ENCODE measurements at regions not wholly inside any gene's neighbourhood (a gene's known extent, or its start where the extent isn't known, plus 50 kb on each side); places are given as distances from the start of the nearest gene placed in this dataset.

- no peak for DNase-seq
These were observed 250.6 kb upstream of the GPR26 start for GRCh38 chr10:123415523-123415922.

DNA sequence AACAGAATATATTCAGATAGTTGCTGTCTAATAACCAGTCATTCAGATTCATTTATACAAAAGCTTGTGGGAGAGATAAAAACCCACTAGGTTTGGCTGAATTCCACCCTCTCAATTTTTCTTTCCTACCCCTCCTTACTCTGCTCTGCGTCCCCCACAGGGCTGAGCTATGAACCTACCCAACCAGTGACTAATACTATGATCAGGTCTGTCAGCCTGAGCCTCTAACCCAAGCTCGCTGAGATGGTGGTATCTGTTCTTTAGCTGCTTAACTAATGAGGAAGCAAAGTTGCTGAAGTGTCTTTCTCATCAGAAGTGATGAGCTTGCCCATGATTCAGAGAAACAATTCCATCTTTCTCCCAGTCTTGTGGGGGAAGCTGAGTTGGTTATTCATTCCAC lies 248.7 kb upstream of the GPR26 start:
- no peak for DNase-seq

DNA sequence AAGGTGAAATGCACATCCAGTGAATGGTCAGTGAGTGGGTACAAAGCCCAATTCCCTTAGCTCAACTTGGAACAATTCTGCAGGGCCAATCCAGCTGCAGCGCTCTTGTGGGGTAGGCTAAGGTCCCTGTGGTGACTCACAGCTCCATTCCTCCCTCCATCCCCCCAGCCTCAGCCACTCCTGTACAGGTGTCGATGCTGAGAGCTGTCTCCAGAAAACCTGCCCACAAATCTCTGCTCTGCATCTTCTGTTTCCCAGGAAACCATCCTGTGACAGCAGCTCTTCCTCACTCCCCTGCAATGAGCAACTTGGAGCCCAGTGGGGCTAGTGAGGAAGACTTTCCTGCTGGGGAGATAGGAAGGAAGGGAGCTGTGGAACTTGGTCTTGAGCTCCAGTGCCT lies 244.7 kb upstream of the GPR26 start:
- DNase-seq, result no peak

DNA sequence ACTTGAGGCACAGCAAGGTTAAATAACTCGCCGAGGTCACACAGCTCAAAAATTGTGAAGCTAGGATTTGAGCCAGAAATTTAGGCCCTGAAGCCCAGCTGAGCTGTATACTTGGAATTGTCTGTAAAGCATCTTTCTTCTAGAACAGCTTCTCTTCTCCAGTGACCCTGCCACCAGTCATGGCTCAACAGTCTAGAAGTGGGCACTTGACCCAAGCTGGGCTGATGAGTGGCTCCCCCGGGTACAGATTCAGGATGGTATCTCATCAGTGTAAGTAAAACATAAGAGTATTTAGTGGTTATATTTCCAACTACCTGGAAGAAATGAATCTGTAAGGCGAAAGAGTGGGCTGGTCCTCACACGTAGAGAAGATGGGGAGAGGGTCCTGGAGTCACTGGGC lies 243.9 kb upstream of the GPR26 start:
- no peak for DNase-seq

- DNase-seq, result no peak
These were observed 241.6 kb upstream of the GPR26 start for GRCh38 chr10:123424537-123424936.

- DNase-seq, result no peak
These were observed 240.5 kb upstream of the GPR26 start for GRCh38 chr10:123425680-123426079.

DNA sequence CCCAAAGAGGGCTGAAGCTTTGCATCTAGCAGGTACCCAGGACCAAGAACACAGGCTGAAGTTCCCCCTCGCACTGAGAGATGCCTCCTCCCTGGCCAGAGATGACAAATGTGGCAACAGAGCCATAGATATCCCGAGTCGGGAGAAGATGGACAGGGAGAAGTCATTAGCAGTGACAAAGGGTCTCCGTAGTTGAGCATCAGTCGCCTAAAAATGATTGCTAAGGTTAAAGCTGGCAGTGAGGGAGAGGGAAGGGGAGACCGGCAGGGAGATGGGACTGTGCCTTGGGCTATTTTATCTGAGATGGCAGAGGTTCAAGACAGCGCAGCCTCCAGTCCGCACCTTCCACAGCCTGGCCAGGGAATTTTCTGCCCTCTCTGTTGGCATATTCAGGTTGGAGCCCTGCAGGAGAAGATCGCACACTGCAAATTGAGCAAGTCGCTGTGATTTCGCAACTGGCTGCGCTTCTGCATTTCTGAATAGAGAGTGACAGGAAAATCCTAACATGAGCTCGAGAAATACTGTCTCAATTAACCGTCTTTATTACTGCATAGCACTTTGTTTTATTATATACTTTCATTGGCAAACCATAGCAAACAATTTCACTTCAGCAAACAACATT lies 238.9 kb upstream of the GPR26 start:
- DNase-seq, result no peak

DNA sequence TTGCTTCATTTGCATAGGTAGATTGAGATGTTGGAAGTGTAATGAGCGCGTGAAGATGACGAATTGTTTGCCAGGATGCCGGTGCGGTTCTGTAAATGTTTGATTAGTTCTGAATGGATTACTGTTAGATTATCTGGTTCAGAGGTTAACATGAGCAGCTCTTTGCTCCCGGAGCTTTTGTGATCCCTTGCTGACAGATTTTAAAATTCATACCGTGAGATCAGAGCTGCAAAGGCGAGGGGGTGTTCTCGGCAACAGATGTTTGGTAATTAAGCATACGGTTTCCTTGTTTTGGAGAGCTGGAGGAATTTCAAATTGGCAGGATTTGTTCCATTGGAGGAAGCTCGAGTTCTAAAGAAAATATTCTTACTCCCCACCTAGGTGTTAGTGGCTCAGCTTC lies 237.8 kb upstream of the GPR26 start:
- DNase-seq, result no peak

GRCh38 chr10:123429706-123430221 lies 236.4 kb upstream of the GPR26 start:
- no peak for DNase-seq

- no peak for DNase-seq
These were observed 232.6 kb upstream of the GPR26 start for GRCh38 chr10:123433539-123433938.

DNA sequence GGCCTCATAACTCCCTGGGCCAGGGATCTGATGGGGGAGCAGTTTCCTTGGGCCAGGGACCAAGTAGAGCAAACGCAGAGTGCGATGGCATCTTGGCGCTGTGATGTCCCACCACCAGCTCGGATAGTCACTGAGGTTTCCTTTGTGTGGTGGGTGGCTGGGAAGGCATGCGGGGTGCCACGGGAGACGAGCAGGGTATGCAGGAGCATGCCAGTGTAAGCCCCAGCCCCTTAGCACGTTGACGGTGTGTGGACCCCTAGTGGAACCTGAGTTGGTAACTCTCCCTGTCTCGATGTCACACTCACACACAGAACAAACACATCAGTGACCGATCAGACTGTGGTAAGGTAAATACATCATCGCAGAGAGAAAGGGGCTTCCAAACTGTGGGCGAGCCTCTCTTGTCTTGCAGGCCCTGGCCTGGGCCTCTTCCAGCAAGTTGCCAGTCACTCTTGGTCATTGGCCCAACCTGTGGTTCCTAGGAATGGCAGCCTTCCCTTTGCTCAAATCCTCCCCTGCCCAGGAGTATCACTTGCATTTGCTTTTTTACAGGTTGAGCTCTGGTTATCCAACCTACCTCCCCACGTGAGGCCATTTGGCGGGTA lies 231.6 kb upstream of the GPR26 start:
- DNase-seq, result no peak

- DNase-seq, result no peak
These were observed 223.3 kb upstream of the GPR26 start for GRCh38 chr10:123442901-123443300.

- no peak for DNase-seq
These were observed 222.2 kb upstream of the GPR26 start for GRCh38 chr10:123443924-123444323.

DNA sequence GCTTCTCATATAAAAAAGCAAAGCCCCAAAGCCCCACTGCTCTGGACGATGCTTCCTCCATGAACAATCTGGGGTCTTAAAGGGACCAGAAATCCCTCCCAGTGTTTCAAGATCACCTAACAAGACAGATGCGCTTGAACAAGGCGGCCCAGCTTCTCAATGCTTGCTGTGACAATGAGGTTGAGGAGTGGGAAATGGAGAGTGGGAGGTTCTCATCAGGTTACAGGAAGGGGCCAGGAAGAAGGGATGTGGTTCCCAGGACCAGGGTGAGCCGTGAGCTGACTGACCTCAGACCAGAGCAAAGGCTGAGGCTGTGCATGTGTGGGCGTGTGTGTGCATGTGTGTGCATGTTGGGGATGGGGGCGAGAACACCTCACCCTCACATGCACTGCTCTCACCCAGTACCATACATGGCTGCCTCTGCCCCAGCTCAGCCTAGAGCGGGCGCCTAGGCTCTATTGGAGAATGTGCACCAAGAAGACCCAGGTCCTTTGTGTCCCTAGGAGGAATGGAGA lies 220.8 kb upstream of the GPR26 start:
- no peak for DNase-seq

GRCh38 chr10:123446449-123447156 lies 219.6 kb upstream of the GPR26 start:
- DNase-seq, result no peak

DNA sequence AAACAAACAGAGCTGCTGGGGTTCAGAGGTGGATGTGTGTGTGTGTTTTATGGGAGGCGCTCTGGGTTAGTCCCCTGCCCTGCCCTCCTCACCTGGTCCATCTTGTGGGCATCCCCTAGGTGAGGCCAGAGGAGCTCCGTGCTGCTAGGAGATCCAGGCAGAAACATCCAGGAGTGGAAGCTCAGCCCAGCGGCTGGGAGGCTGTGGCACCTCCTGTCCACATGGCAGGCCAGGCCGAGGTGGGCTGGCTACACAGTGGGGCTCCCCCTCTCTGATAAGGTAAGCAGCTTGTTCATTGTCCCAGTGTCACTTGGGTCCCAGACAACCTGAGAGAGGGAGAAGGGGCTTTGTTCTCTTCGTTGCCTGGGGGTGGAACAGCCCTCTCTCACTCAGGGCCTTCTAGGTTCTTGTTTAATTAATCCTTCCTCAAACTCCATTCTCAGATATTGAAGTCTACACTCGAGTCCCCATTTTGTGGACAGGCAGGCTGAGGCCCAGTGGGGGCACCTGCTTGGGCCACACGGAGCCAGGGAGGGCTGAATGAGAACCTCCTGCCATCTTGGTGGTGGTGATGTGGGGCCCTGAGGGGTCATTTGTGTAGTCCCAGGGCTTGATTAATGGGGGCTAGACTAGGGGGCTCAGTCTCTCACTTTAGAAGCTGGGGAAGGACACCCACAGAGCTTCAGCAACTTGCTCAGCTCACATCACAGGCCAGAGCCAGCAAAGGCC lies 216.8 kb upstream of the GPR26 start:
- no peak for DNase-seq

DNA sequence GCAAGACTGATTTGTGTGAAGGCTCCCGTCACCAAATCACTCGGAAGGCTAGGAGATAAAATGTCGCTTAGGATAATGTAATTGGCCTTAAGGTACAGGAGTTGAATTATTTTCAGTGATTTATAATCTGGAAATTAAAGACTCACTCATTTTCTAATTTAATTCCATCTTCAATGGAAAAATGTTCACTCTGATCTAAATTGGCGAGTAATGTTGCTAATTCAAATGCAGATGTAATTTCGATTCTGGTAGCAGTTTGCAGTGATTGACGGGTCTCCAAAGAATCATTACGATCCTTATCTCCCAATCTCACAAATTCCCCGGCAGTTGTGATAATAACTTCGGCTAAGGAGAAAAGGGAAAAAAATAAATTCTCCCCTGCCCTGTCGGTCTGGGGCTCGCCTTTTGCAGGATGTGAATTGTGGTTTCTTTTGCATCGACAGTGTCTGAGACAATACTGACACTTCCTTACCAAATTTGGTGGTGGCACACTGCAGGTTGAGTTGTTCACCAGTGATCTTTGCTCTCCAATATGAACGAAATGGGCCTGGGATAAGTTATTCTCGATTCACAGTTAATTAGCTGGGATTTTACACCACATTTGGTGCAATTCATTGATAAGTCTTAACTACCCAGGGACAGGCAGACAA lies 215.1 kb upstream of the GPR26 start:
- no peak for DNase-seq

GRCh38 chr10:123451618-123452245 lies 214.4 kb upstream of the GPR26 start:
- no peak for DNase-seq

GRCh38 chr10:123454987-123455386 lies 211.2 kb upstream of the GPR26 start:
- no peak for DNase-seq

GRCh38 chr10:123455861-123456260 lies 210.3 kb upstream of the GPR26 start:
- DNase-seq, result no peak

GRCh38 chr10:123458933-123459332 lies 207.2 kb upstream of the GPR26 start:
- no peak for DNase-seq

- no peak for DNase-seq
These were observed 206.6 kb upstream of the GPR26 start for GRCh38 chr10:123459371-123460091.
